ENCODE measurements at regions not wholly inside any gene's neighbourhood (a gene's known extent, or its start where the extent isn't known, plus 50 kb on each side); places are given as distances from the start of the nearest gene placed in this dataset.

DNA sequence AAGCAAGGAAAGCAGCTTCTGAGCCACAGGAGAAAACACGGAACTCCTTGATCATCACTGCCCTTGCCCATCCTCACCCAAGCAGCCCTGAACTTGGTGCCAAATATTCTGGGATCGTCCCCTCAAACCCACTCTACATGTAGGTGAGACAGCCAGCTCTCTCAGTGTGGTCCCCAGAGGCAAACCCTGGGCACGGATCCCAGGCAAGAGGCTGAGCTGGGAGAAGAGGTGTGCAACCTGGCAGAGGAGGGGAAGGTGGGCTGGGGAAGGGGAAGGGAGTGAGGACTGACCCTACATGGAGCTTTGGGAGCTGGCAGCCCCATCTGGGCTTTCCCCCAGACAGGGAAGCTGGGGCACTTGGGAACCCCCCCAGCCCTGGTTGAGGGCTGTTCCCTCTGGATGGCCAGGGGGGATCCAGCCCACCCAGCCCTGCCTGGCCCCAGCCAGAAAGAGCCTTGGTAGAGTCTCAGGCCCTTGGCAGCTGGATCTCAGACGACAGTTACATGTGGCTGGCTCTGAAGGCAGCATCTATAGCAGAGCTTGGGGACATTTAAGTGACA is 186.2 kb upstream of the CST7 start:
- TF ChIP-seq, protein P1, sequence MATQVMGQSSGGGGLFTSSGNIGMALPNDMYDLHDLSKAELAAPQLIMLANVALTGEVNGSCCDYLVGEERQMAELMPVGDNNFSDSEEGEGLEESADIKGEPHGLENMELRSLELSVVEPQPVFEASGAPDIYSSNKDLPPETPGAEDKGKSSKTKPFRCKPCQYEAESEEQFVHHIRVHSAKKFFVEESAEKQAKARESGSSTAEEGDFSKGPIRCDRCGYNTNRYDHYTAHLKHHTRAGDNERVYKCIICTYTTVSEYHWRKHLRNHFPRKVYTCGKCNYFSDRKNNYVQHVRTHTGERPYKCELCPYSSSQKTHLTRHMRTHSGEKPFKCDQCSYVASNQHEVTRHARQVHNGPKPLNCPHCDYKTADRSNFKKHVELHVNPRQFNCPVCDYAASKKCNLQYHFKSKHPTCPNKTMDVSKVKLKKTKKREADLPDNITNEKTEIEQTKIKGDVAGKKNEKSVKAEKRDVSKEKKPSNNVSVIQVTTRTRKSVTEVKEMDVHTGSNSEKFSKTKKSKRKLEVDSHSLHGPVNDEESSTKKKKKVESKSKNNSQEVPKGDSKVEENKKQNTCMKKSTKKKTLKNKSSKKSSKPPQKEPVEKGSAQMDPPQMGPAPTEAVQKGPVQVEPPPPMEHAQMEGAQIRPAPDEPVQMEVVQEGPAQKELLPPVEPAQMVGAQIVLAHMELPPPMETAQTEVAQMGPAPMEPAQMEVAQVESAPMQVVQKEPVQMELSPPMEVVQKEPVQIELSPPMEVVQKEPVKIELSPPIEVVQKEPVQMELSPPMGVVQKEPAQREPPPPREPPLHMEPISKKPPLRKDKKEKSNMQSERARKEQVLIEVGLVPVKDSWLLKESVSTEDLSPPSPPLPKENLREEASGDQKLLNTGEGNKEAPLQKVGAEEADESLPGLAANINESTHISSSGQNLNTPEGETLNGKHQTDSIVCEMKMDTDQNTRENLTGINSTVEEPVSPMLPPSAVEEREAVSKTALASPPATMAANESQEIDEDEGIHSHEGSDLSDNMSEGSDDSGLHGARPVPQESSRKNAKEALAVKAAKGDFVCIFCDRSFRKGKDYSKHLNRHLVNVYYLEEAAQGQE (IDR thresholded peaks at IDR 0.05; ENCODE audit: insufficient read depth in 1 of 2, low read depth in 2 of 2, low read length in 1 of 2) = no peak
- TF ChIP-seq, protein P2, sequence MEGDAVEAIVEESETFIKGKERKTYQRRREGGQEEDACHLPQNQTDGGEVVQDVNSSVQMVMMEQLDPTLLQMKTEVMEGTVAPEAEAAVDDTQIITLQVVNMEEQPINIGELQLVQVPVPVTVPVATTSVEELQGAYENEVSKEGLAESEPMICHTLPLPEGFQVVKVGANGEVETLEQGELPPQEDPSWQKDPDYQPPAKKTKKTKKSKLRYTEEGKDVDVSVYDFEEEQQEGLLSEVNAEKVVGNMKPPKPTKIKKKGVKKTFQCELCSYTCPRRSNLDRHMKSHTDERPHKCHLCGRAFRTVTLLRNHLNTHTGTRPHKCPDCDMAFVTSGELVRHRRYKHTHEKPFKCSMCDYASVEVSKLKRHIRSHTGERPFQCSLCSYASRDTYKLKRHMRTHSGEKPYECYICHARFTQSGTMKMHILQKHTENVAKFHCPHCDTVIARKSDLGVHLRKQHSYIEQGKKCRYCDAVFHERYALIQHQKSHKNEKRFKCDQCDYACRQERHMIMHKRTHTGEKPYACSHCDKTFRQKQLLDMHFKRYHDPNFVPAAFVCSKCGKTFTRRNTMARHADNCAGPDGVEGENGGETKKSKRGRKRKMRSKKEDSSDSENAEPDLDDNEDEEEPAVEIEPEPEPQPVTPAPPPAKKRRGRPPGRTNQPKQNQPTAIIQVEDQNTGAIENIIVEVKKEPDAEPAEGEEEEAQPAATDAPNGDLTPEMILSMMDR (IDR thresholded peaks at IDR 0.05) = no peak
- no peak for TF ChIP-seq POLR2AphosphoS5 (IDR thresholded peaks at IDR 0.05; ENCODE audit: low read depth, low read length)
- TF ChIP-seq SIN3A (IDR thresholded peaks at IDR 0.05; ENCODE audit: borderline replicate concordance, insufficient read depth, low read depth, low read length) = no peak
- TF ChIP-seq TCF7L2 (IDR thresholded peaks at IDR 0.05; ENCODE audit: low read depth, low read length) = no peak
